Adipocyte (in vitro differentiated cells): ENCODE measurements at regions not wholly inside any gene's neighbourhood (a gene's known extent, or its start where the extent isn't known, plus 50 kb on each side); places are given as distances from the start of the nearest gene placed in this dataset.
"Not testable (repeated sequence)": the region's sequence is repeated elsewhere in the genome, so short reads cannot be mapped to it uniquely, and the experiment has no call there.

Experiments used
- DNase-seq: peaks from one replicate; pipeline ENCODE4 v3.0.0-alpha.2; 2015; ENCODE audit warnings: low read depth
- H3K27me3 ChIP-seq: replicated peaks from 2 replicates; pipeline ENCODE4 v1.7.0; 2013; ENCODE audit warnings: mild to moderate bottlenecking, low read length, moderate library complexity; ENCODE audit not compliant: control insufficient read depth, insufficient read depth
- H3K36me3 ChIP-seq: 2 replicates; pipeline ENCODE4 v1.7.0; 2013; ENCODE audit warnings: low read length, mild to moderate bottlenecking, moderate library complexity; ENCODE audit not compliant: control insufficient read depth, insufficient read depth, severe bottlenecking
- H3K4me1 ChIP-seq: 2 replicates; pipeline ENCODE4 v1.7.0; 2013; ENCODE audit warnings: mild to moderate bottlenecking, low read length, moderate library complexity; ENCODE audit not compliant: control insufficient read depth, insufficient read depth
- H3K4me3 ChIP-seq: 2 replicates; pipeline ENCODE4 v1.7.0; 2013; ENCODE audit warnings: mild to moderate bottlenecking, low read length, moderate library complexity
- H3K9ac ChIP-seq: 2 replicates; pipeline ENCODE4 v1.7.0; 2013; ENCODE audit warnings: mild to moderate bottlenecking, low read length, moderate library complexity
- H3K9me3 ChIP-seq: 2 replicates; pipeline ENCODE4 v1.7.0; 2013; ENCODE audit warnings: mild to moderate bottlenecking, low read length, moderate library complexity; ENCODE audit not compliant: control insufficient read depth

DNA sequence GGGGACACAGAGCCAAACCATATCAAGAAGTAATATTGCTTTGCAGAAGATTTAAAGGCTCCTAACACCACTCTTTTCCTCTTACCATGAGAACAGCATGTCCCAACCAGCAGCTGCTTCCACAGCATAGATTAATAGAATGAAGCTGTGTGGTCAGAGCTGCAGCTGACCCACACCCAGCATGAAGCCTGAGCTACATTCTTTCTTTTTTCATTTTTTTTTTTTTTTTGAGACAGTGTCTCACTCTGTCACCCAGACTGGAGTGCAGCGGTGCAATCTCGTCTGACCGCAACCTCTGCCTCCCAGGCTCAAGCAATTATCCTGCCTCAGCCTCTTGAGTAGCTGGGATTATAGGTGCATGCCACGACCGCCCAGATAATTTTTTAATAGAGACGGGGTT is 289.8 kb downstream of the RAD51AP2 start:
- Histone ChIP-seq H3K9me3 (no peaks in the 10 kb centered on the region), H3K4me3 (no peak overlapping the region), H3K27me3 (no peaks in the 10 kb centered on the region), H3K9ac (no peak overlapping the region), H3K36me3 (no peaks in the 10 kb centered on the region), H3K4me1 (peaks cover 2% of the 10 kb centered on the region)
- no peak for DNase-seq

DNA sequence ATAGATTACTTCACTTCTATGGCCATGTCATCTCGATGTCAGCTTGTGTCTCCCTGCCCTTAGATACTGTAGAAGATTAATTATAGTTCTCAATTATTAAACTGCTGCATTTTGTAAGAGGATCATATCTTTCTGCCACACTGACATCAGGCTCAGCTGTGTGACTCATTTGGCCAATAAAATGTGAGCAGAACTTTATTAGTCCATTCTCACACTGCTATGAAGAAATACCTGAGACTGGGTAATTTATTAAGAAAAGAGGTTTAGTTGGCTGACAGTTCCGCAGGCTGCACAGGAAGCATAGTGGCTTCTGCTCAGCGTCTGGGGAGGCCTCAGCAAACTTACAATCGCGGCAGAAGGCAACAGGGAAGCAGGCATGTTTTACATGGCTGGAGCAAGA is 290.4 kb downstream of the RAD51AP2 start:
- no peak for DNase-seq
- no peak overlapping the region for H3K4me3 ChIP-seq
- H3K9ac ChIP-seq: no peak overlapping the region
- no peaks in the 10 kb centered on the region for H3K27me3 ChIP-seq
- H3K36me3 ChIP-seq: no peaks in the 10 kb centered on the region
- peaks cover 6% of the 10 kb centered on the region for H3K4me1 ChIP-seq
- H3K9me3 ChIP-seq: no peaks in the 10 kb centered on the region

DNA sequence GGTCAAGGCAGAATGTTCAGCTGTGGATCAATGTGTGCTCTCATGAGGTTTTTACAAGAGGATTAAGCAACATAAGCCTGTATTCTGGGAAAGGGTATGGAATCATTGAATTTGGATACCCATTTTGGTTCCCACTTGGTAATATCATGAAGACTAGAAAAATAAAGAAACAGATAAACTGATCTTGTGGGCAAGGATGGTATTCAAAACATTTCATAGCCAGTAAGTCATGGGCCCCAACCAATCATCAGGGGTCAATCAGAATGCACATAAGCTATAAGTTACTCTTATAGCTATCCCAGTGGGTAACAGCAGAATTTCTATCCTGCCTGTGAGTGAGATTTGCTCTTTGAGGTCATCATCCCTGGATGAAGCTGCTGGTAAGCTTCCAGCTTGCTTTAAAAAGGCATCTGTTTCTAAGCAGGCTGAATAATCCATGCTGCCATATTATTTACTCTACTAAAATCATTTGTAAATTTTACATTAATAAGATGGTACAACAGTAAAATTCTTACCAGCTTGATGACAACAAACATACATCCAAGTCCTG is 291.2 kb downstream of the RAD51AP2 start:
- peak; percentile 31 for DNase-seq
- no peaks in the 10 kb centered on the region for H3K27me3 ChIP-seq
- no peaks in the 10 kb centered on the region for H3K36me3 ChIP-seq
- H3K9me3 ChIP-seq: no peaks in the 10 kb centered on the region
- no peak overlapping the region for H3K4me3 ChIP-seq
- H3K9ac ChIP-seq: no peak overlapping the region
- H3K4me1 ChIP-seq: peaks cover 9% of the 10 kb centered on the region

DNA sequence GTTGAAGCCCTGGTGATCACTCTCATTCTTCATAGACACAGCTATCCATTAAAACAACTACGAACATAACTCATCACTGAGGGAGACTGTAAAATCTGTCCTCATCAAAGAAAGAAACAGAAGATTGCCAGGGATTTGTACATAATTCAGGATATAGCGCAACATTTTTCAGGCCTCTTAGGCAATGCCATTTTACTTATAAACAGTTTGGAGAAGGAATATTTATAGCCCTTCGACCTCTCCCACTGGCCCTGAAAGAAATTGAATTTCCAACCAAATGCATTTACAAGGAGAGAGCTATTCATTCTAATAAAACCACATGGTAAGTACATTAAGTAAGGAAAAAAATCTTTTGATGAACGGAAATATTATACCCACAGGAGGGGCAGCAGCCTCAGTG is 295.0 kb downstream of the RAD51AP2 start:
- Histone ChIP-seq H3K4me1 (peaks cover 9% of the 10 kb centered on the region), H3K9ac (no peak overlapping the region), H3K36me3 (no peaks in the 10 kb centered on the region), H3K4me3 (no peak overlapping the region), H3K27me3 (peaks cover 4% of the 10 kb centered on the region), H3K9me3 (no peaks in the 10 kb centered on the region)
- DNase-seq: no peak

DNA sequence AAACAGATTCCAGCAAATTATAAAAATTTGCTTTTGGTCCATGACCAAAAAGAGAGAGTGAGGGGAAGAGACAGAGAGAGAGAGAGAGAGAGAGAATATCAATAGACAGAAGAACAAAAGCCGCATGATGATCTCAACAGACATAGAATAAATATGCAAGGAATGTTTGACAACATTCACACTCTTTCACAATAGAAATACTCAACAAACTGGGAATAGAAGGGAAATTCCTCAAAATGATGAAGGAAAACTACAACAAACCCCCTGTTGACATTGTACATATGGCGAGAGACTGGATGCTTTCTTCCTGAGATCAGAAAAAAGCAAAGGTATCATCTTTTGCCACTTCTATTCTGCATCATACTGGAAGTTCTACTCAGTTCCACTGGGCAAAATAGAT is 309.7 kb downstream of the RAD51AP2 start:
- H3K4me3 ChIP-seq: peak overlapping the region; percentile 48
- peaks cover 15% of the 10 kb centered on the region for H3K4me1 ChIP-seq
- DNase-seq: peak; percentile 55
- H3K9ac ChIP-seq: peak overlapping the region; percentile 24
- no peaks in the 10 kb centered on the region for H3K27me3 ChIP-seq
- H3K36me3 ChIP-seq: no peaks in the 10 kb centered on the region
- H3K9me3 ChIP-seq: no peaks in the 10 kb centered on the region

DNA sequence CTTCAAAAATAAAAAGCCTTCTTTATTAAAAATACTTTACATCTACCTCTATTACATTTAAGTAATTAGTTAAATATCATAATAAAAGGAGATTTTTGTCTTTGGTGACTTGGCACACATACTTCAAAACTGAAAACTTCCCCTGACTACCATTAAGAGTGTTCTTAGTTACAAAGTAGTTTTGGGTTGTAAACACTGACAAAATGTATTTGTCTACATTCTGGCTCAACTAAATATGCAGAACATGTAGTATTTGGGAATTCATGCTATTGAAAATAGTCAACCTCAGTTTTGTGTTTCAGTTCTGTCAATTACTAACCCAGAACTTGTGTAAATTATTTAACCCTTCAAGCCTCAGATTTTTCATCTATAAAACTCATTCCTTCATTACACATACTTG is 311.5 kb downstream of the RAD51AP2 start:
- Histone ChIP-seq H3K9me3 (no peaks in the 10 kb centered on the region), H3K9ac (no peak overlapping the region), H3K27me3 (no peaks in the 10 kb centered on the region), H3K36me3 (no peaks in the 10 kb centered on the region), H3K4me3 (no peak overlapping the region), H3K4me1 (peaks cover 15% of the 10 kb centered on the region)
- DNase-seq: no peak

DNA sequence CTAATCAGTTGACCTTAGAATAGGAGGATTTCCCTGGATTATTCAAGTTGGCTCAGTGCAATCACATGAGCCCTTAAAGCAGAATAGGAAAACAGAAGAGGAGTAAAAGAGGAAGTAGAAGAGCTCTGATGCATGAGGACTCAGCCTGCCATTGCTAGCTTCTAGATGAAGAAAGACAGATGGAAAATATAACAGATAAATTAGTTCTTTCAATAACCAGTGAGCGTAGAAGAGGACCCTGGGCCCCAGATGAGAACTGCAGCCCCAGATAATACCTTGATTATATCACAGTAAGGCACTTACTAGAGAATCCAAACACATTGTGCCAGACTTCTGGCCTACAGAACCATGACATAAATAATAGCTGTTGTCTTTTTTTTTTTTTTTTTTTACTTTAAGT is 314.0 kb downstream of the RAD51AP2 start:
- not testable (repeated sequence) for H3K4me3 ChIP-seq, H3K27me3 ChIP-seq, H3K9me3 ChIP-seq, H3K36me3 ChIP-seq, H3K9ac ChIP-seq, DNase-seq
- peaks cover 12% of the 10 kb centered on the region for H3K4me1 ChIP-seq

DNA sequence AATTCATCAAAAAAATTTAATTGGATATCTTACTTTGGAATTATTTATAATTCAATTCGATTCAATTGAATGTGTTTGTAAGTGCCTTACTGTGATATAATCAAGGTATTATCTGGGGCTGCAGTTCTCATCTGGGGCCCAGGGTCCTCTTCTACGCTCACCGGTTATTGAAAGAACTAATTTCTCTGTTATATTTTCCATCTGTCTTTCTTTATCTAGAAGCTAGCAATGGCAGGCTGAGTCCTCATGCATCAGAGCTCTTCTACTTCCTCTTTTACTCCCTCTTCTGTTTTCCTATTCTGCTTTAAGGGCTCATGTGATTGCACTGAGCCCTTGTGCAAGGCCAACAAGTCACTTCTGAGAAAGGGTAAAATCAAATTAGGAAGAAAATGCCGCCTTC is 315.6 kb downstream of the RAD51AP2 start:
- H3K27me3 ChIP-seq, H3K4me1 ChIP-seq, H3K4me3 ChIP-seq, H3K36me3 ChIP-seq, H3K9ac ChIP-seq, DNase-seq, H3K9me3 ChIP-seq: not testable (repeated sequence)

DNA sequence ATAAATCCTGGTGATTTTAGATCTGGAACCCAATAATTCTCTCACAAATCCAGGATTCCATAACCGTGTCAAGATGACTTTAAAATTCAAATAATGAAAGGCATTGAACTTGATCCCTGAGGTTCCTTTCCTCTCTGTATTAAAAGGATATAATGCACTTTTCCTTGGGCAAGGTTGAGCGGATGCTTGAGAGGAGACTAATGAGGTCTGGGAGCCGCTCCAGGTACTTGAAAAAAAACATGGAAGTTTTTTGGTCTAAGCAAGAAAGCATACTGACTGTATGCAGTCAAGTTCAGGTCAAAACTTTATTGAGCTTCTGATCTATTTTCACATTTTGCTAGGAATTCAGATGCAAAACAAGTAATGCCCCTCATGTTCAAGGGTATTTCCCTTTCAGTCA is 318.5 kb downstream of the RAD51AP2 start:
- peaks cover 10% of the 10 kb centered on the region for H3K4me1 ChIP-seq
- peaks cover 16% of the 10 kb centered on the region for H3K27me3 ChIP-seq
- no peaks in the 10 kb centered on the region for H3K36me3 ChIP-seq
- no peaks in the 10 kb centered on the region for H3K9me3 ChIP-seq
- no peak for DNase-seq
- no peak overlapping the region for H3K4me3 ChIP-seq
- H3K9ac ChIP-seq: no peak overlapping the region

DNA sequence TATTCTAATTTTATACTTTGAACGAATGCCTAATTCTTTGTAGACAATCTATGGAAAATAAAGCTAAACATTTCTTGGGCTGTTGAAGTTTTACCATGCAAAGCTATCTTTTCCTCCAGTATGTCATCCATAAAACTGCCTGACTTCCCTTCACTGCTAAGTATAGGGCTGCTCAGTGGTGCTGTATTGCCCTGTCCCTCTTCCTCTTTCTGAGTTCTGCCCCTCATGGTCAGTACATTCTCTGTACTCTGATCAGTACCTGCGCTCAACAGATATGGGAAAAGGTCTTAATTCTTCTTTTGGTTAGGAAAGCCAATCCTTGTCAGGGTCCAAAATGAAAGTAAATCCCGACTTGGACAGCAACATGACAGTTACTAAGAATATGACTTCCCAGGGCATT is 321.9 kb downstream of the RAD51AP2 start:
- Histone ChIP-seq H3K9me3 (no peaks in the 10 kb centered on the region), H3K27me3 (peaks cover 16% of the 10 kb centered on the region), H3K4me3 (no peak overlapping the region), H3K9ac (no peak overlapping the region), H3K4me1 (peaks cover 10% of the 10 kb centered on the region), H3K36me3 (no peaks in the 10 kb centered on the region)
- no peak for DNase-seq

DNA sequence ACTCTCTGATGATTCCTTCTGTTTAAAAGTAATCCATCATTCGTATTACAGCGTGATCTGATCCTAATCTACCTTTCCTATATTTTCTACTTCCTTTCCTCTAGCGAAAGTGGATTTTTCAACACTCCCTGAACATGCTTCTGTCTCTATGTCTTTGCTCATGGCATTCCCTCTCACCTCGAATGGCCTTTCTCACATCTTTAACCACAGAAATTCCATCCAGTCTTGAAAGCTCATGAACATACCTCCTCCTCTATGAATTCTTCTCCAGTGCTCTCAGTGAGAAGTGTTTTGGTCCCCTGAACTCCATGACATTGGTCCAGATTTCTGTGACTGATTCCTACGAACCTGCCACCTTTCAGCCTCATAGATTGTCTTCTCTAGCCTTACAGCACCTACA is 323.2 kb downstream of the RAD51AP2 start:
- Histone ChIP-seq H3K4me3 (no peak overlapping the region), H3K9me3 (no peaks in the 10 kb centered on the region), H3K36me3 (no peaks in the 10 kb centered on the region), H3K27me3 (peaks cover 16% of the 10 kb centered on the region), H3K4me1 (peaks cover 10% of the 10 kb centered on the region), H3K9ac (no peak overlapping the region)
- DNase-seq: no peak

DNA sequence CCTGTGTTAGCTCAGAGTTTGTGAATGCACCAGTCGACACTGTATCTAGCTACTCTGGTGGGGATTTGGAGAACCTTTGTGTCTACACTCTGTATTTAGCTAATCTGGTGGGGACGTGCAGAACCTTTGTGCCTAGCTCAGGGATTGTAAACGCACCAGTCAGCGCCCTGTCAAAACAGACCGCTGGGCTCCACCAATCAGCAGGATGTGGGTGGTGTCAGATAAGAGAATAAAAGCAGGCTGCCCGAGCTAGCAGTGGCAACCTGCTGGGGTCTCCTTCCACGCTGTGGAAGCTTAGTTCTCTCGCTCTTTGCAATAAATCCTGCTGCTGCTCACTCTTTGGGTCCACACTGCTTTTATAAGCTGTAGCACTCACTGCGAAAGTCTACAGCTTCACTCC is 324.2 kb downstream of the RAD51AP2 start:
- DNase-seq: no peak
- no peaks in the 10 kb centered on the region for H3K36me3 ChIP-seq

More for the DNA sequence above, 324.2 kb downstream of the RAD51AP2 start:
- Histone ChIP-seq H3K27me3 (peaks cover 16% of the 10 kb centered on the region), H3K4me1 (peaks cover 10% of the 10 kb centered on the region), H3K4me3 (no peak overlapping the region), H3K9me3 (no peaks in the 10 kb centered on the region), H3K9ac (no peak overlapping the region)
